ENCODE measurements at regions not wholly inside any gene's neighbourhood (a gene's known extent, or its start where the extent isn't known, plus 50 kb on each side); places are given as distances from the start of the nearest gene placed in this dataset.

GRCh38 chr10:47099474-47099873 is 188.2 kb downstream of the PTPN20 start:
- Histone ChIP-seq H2AK5ac (ENCODE audit: low read length) (no peak overlapping the region), H3K56ac (ENCODE audit: low read length) (no peak overlapping the region), H3K23ac (ENCODE audit: low read length) (no peak overlapping the region), H2BK5ac (ENCODE audit: low read length) (no peak overlapping the region), H3K27me3 (ENCODE audit: insufficient read depth, low read length, poor library complexity) (no peaks in the 10 kb centered on the region), H3K4me2 (ENCODE audit: low read length) (no peak overlapping the region), H2BK120ac (ENCODE audit: low read depth, low read length) (no peak overlapping the region), H3K27ac (ENCODE audit: low read depth, low read length) (no peak overlapping the region), H3K36me3 (ENCODE audit: control insufficient read depth, insufficient read depth, low read length) (no peaks in the 10 kb centered on the region), H3K4ac (ENCODE audit: low read depth, low read length) (no peak overlapping the region), H3K9ac (ENCODE audit: low read length) (no peak overlapping the region), H3K4me3 (ENCODE audit: low read length) (no peak overlapping the region), H3K79me2 (ENCODE audit: control insufficient read depth, insufficient read depth, low read length) (no peaks in the 10 kb centered on the region), H3K4me1 (ENCODE audit: control insufficient read depth, low read depth, low read length) (no peaks in the 10 kb centered on the region), H3K18ac (ENCODE audit: low read length) (no peak overlapping the region), H4K5ac (ENCODE audit: low read length) (no peak overlapping the region), H3K79me1 (ENCODE audit: low read length) (no peaks in the 10 kb centered on the region), H2BK15ac (replicated peaks; ENCODE audit: low read depth) (no peak overlapping the region), H4K8ac (ENCODE audit: low read depth, low read length) (no peak overlapping the region)
- WGBS (ENCODE audit: extremely low coverage, insufficient coverage, low lambda C conversion rate): no CpG with 5 or more reads among the region's 7 CpGs
- DNase-seq: no peak

GRCh38 chr10:47101196-47101595 is 190.0 kb downstream of the PTPN20 start:
- Histone ChIP-seq H3K36me3 (ENCODE audit: control insufficient read depth, insufficient read depth, low read length) (no peaks in the 10 kb centered on the region), H3K27me3 (ENCODE audit: insufficient read depth, low read length, poor library complexity) (no peaks in the 10 kb centered on the region), H3K4me1 (ENCODE audit: control insufficient read depth, low read depth, low read length) (no peaks in the 10 kb centered on the region), H2BK5ac (ENCODE audit: low read length) (no peak overlapping the region), H3K79me2 (ENCODE audit: control insufficient read depth, insufficient read depth, low read length) (no peaks in the 10 kb centered on the region), H3K27ac (ENCODE audit: low read depth, low read length) (no peak overlapping the region), H3K4me2 (ENCODE audit: low read length) (no peak overlapping the region), H3K18ac (ENCODE audit: low read length) (no peak overlapping the region), H3K79me1 (ENCODE audit: low read length) (no peaks in the 10 kb centered on the region), H3K56ac (ENCODE audit: low read length) (no peak overlapping the region), H3K23ac (ENCODE audit: low read length) (no peak overlapping the region), H3K9ac (ENCODE audit: low read length) (no peak overlapping the region), H2BK120ac (ENCODE audit: low read depth, low read length) (no peak overlapping the region), H2BK15ac (replicated peaks; ENCODE audit: low read depth) (no peak overlapping the region), H4K5ac (ENCODE audit: low read length) (no peak overlapping the region), H2AK5ac (ENCODE audit: low read length) (no peak overlapping the region), H3K4me3 (ENCODE audit: low read length) (no peak overlapping the region), H4K8ac (ENCODE audit: low read depth, low read length) (no peak overlapping the region), H3K4ac (ENCODE audit: low read depth, low read length) (no peak overlapping the region)
- WGBS (ENCODE audit: extremely low coverage, insufficient coverage, low lambda C conversion rate): no CpG with 5 or more reads among the region's 5 CpGs
- DNase-seq: no peak

- H3K79me2 ChIP-seq (ENCODE audit: control insufficient read depth, insufficient read depth, low read length): no peaks in the 10 kb centered on the region
- H3K4me2 ChIP-seq (ENCODE audit: low read length): no peak overlapping the region
- no CpG with 5 or more reads among the region's 3 CpGs for WGBS (ENCODE audit: extremely low coverage, insufficient coverage, low lambda C conversion rate)
- no peak overlapping the region for H2BK120ac ChIP-seq (ENCODE audit: low read depth, low read length)
- H2AK5ac ChIP-seq (ENCODE audit: low read length): no peak overlapping the region
- no peak overlapping the region for H3K4ac ChIP-seq (ENCODE audit: low read depth, low read length)
- no peak overlapping the region for H3K56ac ChIP-seq (ENCODE audit: low read length)
- no peak overlapping the region for H4K5ac ChIP-seq (ENCODE audit: low read length)
- DNase-seq: no peak
- H3K27me3 ChIP-seq (ENCODE audit: insufficient read depth, low read length, poor library complexity): no peaks in the 10 kb centered on the region
- no peak overlapping the region for H3K4me3 ChIP-seq (ENCODE audit: low read length)
- H2BK5ac ChIP-seq (ENCODE audit: low read length): no peak overlapping the region
- H3K23ac ChIP-seq (ENCODE audit: low read length): no peak overlapping the region
- no peak overlapping the region for H2BK15ac ChIP-seq (replicated peaks; ENCODE audit: low read depth)
- H3K79me1 ChIP-seq (ENCODE audit: low read length): no peaks in the 10 kb centered on the region
- H3K27ac ChIP-seq (ENCODE audit: low read depth, low read length): no peak overlapping the region
- no peak overlapping the region for H3K9ac ChIP-seq (ENCODE audit: low read length)
- H3K18ac ChIP-seq (ENCODE audit: low read length): no peak overlapping the region
- no peaks in the 10 kb centered on the region for H3K4me1 ChIP-seq (ENCODE audit: control insufficient read depth, low read depth, low read length)
- H3K36me3 ChIP-seq (ENCODE audit: control insufficient read depth, insufficient read depth, low read length): no peaks in the 10 kb centered on the region
- H4K8ac ChIP-seq (ENCODE audit: low read depth, low read length): no peak overlapping the region
Measured at GRCh38 chr10:47101807-47102206, 190.6 kb downstream of the PTPN20 start.

GRCh38 chr10:47104151-47104605 is 192.9 kb downstream of the PTPN20 start:
- Histone ChIP-seq H3K4me2 (ENCODE audit: low read length) (no peak overlapping the region), H2AK5ac (ENCODE audit: low read length) (no peak overlapping the region), H3K9ac (ENCODE audit: low read length) (no peak overlapping the region), H3K4me3 (ENCODE audit: low read length) (no peak overlapping the region), H3K36me3 (ENCODE audit: control insufficient read depth, insufficient read depth, low read length) (no peaks in the 10 kb centered on the region), H2BK5ac (ENCODE audit: low read length) (no peak overlapping the region), H3K79me1 (ENCODE audit: low read length) (no peaks in the 10 kb centered on the region), H3K23ac (ENCODE audit: low read length) (no peak overlapping the region), H4K5ac (ENCODE audit: low read length) (no peak overlapping the region), H3K27ac (ENCODE audit: low read depth, low read length) (no peak overlapping the region), H3K4ac (ENCODE audit: low read depth, low read length) (no peak overlapping the region), H2BK120ac (ENCODE audit: low read depth, low read length) (no peak overlapping the region), H3K18ac (ENCODE audit: low read length) (no peak overlapping the region), H3K4me1 (ENCODE audit: control insufficient read depth, low read depth, low read length) (no peaks in the 10 kb centered on the region), H2BK15ac (replicated peaks; ENCODE audit: low read depth) (no peak overlapping the region), H3K27me3 (ENCODE audit: insufficient read depth, low read length, poor library complexity) (no peaks in the 10 kb centered on the region), H4K8ac (ENCODE audit: low read depth, low read length) (no peak overlapping the region), H3K56ac (ENCODE audit: low read length) (no peak overlapping the region), H3K79me2 (ENCODE audit: control insufficient read depth, insufficient read depth, low read length) (no peaks in the 10 kb centered on the region)
- DNase-seq: no peak
- WGBS (ENCODE audit: extremely low coverage, insufficient coverage, low lambda C conversion rate): no CpG with 5 or more reads among the region's 4 CpGs

- no peaks in the 10 kb centered on the region for H3K4me1 ChIP-seq (ENCODE audit: control insufficient read depth, low read depth, low read length)
- H3K4me3 ChIP-seq (ENCODE audit: low read length): no peak overlapping the region
- no peaks in the 10 kb centered on the region for H3K27me3 ChIP-seq (ENCODE audit: insufficient read depth, low read length, poor library complexity)
- no peak overlapping the region for H3K18ac ChIP-seq (ENCODE audit: low read length)
- H3K56ac ChIP-seq (ENCODE audit: low read length): no peak overlapping the region
- no peak overlapping the region for H3K27ac ChIP-seq (ENCODE audit: low read depth, low read length)
- no peaks in the 10 kb centered on the region for H3K79me1 ChIP-seq (ENCODE audit: low read length)
- no peak overlapping the region for H4K8ac ChIP-seq (ENCODE audit: low read depth, low read length)
- no peak overlapping the region for H2BK120ac ChIP-seq (ENCODE audit: low read depth, low read length)
- H2BK15ac ChIP-seq (replicated peaks; ENCODE audit: low read depth): no peak overlapping the region
- no peak overlapping the region for H3K4me2 ChIP-seq (ENCODE audit: low read length)
- no peak overlapping the region for H2AK5ac ChIP-seq (ENCODE audit: low read length)
- no peak overlapping the region for H3K23ac ChIP-seq (ENCODE audit: low read length)
- no peak overlapping the region for H2BK5ac ChIP-seq (ENCODE audit: low read length)
- no peak overlapping the region for H4K5ac ChIP-seq (ENCODE audit: low read length)
- H3K36me3 ChIP-seq (ENCODE audit: control insufficient read depth, insufficient read depth, low read length): no peaks in the 10 kb centered on the region
- no peaks in the 10 kb centered on the region for H3K79me2 ChIP-seq (ENCODE audit: control insufficient read depth, insufficient read depth, low read length)
- H3K9ac ChIP-seq (ENCODE audit: low read length): no peak overlapping the region
- DNase-seq: no peak
- no CpG with 5 or more reads among the region's 4 CpGs for WGBS (ENCODE audit: extremely low coverage, insufficient coverage, low lambda C conversion rate)
- H3K4ac ChIP-seq (ENCODE audit: low read depth, low read length): no peak overlapping the region
Measured at GRCh38 chr10:47104786-47105385, 193.7 kb downstream of the PTPN20 start.
